Natural killer cell (primary cell): ENCODE measurements at regions not wholly inside any gene's neighbourhood (a gene's known extent, or its start where the extent isn't known, plus 50 kb on each side); places are given as distances from the start of the nearest gene placed in this dataset.

ENCODE experiments used
- ATAC-seq, 3 donors: fragments of 150-1000 bp in 2 of 3; fragments of 200-7000 bp in 1 of 3; cut with Tn5 transposase; 1 replicate in 1 of 3; 2 replicates in 2 of 3; pipeline ENCODE4 v1.10.0; 2021; ENCODE audit warnings: mild to moderate bottlenecking in 2 of 3, moderate library complexity in 2 of 3
- DNase-seq, 2 donors: peaks; one replicate each; pipeline versions ENCODE4 v3.0.0 to v3.0.0-alpha.2; 2013 to 2021; ENCODE audit warnings: mixed read lengths in 1 of 2
- H3K27ac ChIP-seq: one replicate; pipeline ENCODE4 v1.5.1; 2013; ENCODE audit warnings: mild to moderate bottlenecking, low read length
- H3K27me3 ChIP-seq: one replicate; pipeline ENCODE4 v1.6.1; 2013; ENCODE audit warnings: low read length; ENCODE audit not compliant: control insufficient read depth, insufficient read depth
- H3K36me3 ChIP-seq: one replicate; pipeline ENCODE4 v1.6.1; 2013; ENCODE audit warnings: low read length; ENCODE audit not compliant: control insufficient read depth, insufficient read depth
- H3K4me1 ChIP-seq: one replicate; pipeline ENCODE4 v1.6.1; 2013; ENCODE audit warnings: low read length; ENCODE audit not compliant: control insufficient read depth, insufficient read depth
- H3K4me3 ChIP-seq: one replicate; pipeline ENCODE4 v1.5.1; 2013; ENCODE audit warnings: low read length
- H3K9me3 ChIP-seq: one replicate; pipeline ENCODE4 v1.6.1; 2013; ENCODE audit warnings: low read length; ENCODE audit not compliant: control insufficient read depth, insufficient read depth
- H3K27ac Mint-ChIP-seq, 2 donors: one replicate each; pipeline ENCODE4 v1.8.0; 2022; ENCODE audit warnings: mild to moderate bottlenecking in 2 of 2, mixed read lengths in 2 of 2, moderate library complexity in 1 of 2
- H3K27me3 Mint-ChIP-seq, 2 donors: one replicate each; pipeline ENCODE4 v1.8.0; 2022; ENCODE audit warnings: low read depth in 2 of 2, mixed read lengths in 2 of 2
- H3K36me3 Mint-ChIP-seq: one replicate; pipeline ENCODE4 v1.8.0; 2022; ENCODE audit warnings: mixed read lengths
- H3K4me1 Mint-ChIP-seq, 2 donors: one replicate each; pipeline ENCODE4 v1.8.0; 2022; ENCODE audit warnings: mixed read lengths in 2 of 2
- H3K4me3 Mint-ChIP-seq: one replicate; pipeline ENCODE4 v1.8.0; 2022; ENCODE audit warnings: mild to moderate bottlenecking, moderate library complexity, mixed read lengths
- H3K9me3 Mint-ChIP-seq, 2 donors: one replicate each; pipeline ENCODE4 v1.8.0; 2022; ENCODE audit warnings: mixed read lengths in 2 of 2
- WGBS: methylation state at CpG from one replicate; pipeline ENCODE4 v1.1.7; 2013; ENCODE audit warnings: missing lambda C conversion rate; ENCODE audit not compliant: insufficient coverage; 5-methylcytosine and 5-hydroxymethylcytosine counted together
- intact Hi-C: fragments of 100-400 bp; cut with micrococcal nuclease; formaldehyde crosslinking; loops from one replicate; pipeline ENCODE4 v1.14.2; 2022
- TF ChIP-seq, protein P1 (sequence below): fragments of 200-600 bp; IDR thresholded peaks from one replicate; pipeline ENCODE4 v1.8.0; 2022; ENCODE audit warnings: antibody characterized with exemption

DNA sequence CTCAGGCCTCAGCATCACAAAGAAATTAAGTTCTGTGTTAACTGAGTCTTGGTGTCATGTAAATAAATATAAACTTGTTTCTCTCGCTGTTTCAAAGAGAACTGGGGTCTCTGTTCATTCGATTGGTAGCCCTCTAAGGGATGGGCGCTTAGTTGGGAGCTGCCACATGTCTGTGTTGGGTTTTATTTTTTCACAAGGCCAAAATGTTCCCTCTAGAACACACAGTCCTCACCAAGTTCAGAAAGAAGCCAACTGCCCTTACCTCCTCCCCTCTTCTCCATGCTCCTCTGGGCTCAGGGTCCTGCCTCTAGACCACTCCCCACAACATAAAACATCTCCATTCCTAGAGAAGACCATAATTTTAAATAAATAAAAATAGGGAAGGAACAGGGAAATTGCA is 490.9 kb downstream of the TNS1 start:
- ATAC-seq (no peak), DNase-seq (no peak)
- H3K27me3 ChIP-seq: no peaks in the 10 kb centered on the region
- intact Hi-C loops: loop anchor here (5.0 kb wide), 2 partner anchors 815 to 995 kb away; partner anchors contain the start of gene IGFBP5
- Mint-ChIP-seq H3K4me3 (no peak overlapping the region), H3K9me3 (no peaks in the 10 kb centered on the region), H3K27me3 (peaks cover 14 to 18% of the 10 kb centered on the region in 2 donors), H3K36me3 (no peaks in the 10 kb centered on the region), H3K4me1 (peaks cover 0 to 6% of the 10 kb centered on the region in 2 donors), H3K27ac (no peak overlapping the region)
- no peaks in the 10 kb centered on the region for H3K36me3 ChIP-seq
- 85% methylated on average over 3 of the region's 3 CpGs for WGBS
- no peak overlapping the region for H3K27ac ChIP-seq
- TF ChIP-seq, protein P1, sequence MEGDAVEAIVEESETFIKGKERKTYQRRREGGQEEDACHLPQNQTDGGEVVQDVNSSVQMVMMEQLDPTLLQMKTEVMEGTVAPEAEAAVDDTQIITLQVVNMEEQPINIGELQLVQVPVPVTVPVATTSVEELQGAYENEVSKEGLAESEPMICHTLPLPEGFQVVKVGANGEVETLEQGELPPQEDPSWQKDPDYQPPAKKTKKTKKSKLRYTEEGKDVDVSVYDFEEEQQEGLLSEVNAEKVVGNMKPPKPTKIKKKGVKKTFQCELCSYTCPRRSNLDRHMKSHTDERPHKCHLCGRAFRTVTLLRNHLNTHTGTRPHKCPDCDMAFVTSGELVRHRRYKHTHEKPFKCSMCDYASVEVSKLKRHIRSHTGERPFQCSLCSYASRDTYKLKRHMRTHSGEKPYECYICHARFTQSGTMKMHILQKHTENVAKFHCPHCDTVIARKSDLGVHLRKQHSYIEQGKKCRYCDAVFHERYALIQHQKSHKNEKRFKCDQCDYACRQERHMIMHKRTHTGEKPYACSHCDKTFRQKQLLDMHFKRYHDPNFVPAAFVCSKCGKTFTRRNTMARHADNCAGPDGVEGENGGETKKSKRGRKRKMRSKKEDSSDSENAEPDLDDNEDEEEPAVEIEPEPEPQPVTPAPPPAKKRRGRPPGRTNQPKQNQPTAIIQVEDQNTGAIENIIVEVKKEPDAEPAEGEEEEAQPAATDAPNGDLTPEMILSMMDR: no peak
- no peak overlapping the region for H3K4me3 ChIP-seq
- no peaks in the 10 kb centered on the region for H3K9me3 ChIP-seq
- no peaks in the 10 kb centered on the region for H3K4me1 ChIP-seq

DNA sequence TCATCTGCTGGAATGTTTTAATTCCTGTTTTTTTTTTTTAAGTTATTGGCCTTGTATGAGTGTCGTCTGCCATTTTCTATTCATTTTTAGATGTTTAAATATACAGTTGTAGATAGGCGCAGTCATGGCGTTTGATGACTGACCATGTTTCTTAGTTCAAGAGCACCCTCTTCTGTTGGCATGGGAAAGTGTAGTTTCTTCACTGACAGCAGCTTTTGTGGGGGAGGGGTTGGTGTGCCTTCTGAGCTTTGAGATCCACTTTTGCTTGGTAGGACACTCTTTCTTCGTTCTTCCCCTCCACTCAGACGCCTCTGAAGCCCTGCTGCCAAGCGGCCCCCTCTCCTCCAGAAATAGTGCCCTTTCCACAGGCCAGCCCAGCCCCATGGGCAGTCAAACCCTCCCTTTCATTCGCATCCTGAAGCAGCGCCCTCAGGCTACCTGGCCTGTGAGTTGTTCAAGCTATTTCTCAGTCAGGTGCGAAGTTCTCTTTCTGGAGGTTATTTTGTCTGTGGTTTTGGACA is 492.0 kb downstream of the TNS1 start:
- Mint-ChIP-seq H3K4me3 (no peak overlapping the region), H3K4me1 (peaks cover 0 to 6% of the 10 kb centered on the region in 2 donors), H3K27ac (no peak overlapping the region), H3K27me3 (peaks cover 17 to 18% of the 10 kb centered on the region in 2 donors), H3K9me3 (no peaks in the 10 kb centered on the region), H3K36me3 (no peaks in the 10 kb centered on the region)
- H3K4me3 ChIP-seq: no peak overlapping the region
- no peaks in the 10 kb centered on the region for H3K27me3 ChIP-seq
- peak in 1 of 2 donors; percentile 68 for DNase-seq
- H3K9me3 ChIP-seq: no peaks in the 10 kb centered on the region
- no peaks in the 10 kb centered on the region for H3K36me3 ChIP-seq
- 28% methylated on average over 9 of the region's 9 CpGs for whole genome bisulfite sequencing
- intact Hi-C loops: loop anchor here (1.0 to 5.0 kb wide), 3 partner anchors 814 to 994 kb away; partner anchors contain the start of gene IGFBP5
- H3K4me1 ChIP-seq: no peaks in the 10 kb centered on the region
- no peak overlapping the region for H3K27ac ChIP-seq
- TF ChIP-seq, protein P1: peak; percentile 47
- peak; percentile 61 to 84 (median 68) for ATAC-seq

- H3K4me1 ChIP-seq: no peaks in the 10 kb centered on the region
- no peak overlapping the region for H3K4me3 ChIP-seq
- no peak overlapping the region for H3K4me3 Mint-ChIP-seq
- peaks cover 13 to 19% of the 10 kb centered on the region in 2 donors for H3K27me3 Mint-ChIP-seq
- DNase-seq (no peak), ATAC-seq (no peak)
- TF ChIP-seq, protein P1: no peak
- H3K9me3 ChIP-seq: no peaks in the 10 kb centered on the region
- no peaks in the 10 kb centered on the region for H3K9me3 Mint-ChIP-seq
- WGBS: no CpG with 5 or more reads among the region's 1 CpG
- no peaks in the 10 kb centered on the region for H3K4me1 Mint-ChIP-seq
- H3K27me3 ChIP-seq: no peaks in the 10 kb centered on the region
- H3K36me3 ChIP-seq: no peaks in the 10 kb centered on the region
- no peak overlapping the region for H3K27ac Mint-ChIP-seq
- intact Hi-C loops: no loop called here
- no peaks in the 10 kb centered on the region for H3K36me3 Mint-ChIP-seq
- no peak overlapping the region for H3K27ac ChIP-seq
Observed at GRCh38 chr2:217505303-217505702, 497.5 kb downstream of the TNS1 start.

- Mint-ChIP-seq H3K27me3 (peaks cover 9 to 18% of the 10 kb centered on the region in 2 donors), H3K36me3 (no peaks in the 10 kb centered on the region), H3K4me1 (peaks cover 0 to 4% of the 10 kb centered on the region in 2 donors), H3K4me3 (no peak overlapping the region), H3K9me3 (no peaks in the 10 kb centered on the region), H3K27ac (no peak overlapping the region)
- Histone ChIP-seq H3K4me3 (no peak overlapping the region), H3K27ac (no peak overlapping the region), H3K36me3 (no peaks in the 10 kb centered on the region), H3K27me3 (peaks cover 4% of the 10 kb centered on the region), H3K9me3 (no peaks in the 10 kb centered on the region), H3K4me1 (no peaks in the 10 kb centered on the region)
- DNase-seq: no peak
- TF ChIP-seq, protein P1: no peak
- intact Hi-C loops: no loop called here
- no peak for ATAC-seq
- WGBS: 78% methylated on average over 2 of the region's 2 CpGs
Observed at GRCh38 chr2:217501887-217502286, 500.9 kb downstream of the TNS1 start.
